DMS53 treated with DMSO at 0.1 percent for 48 hours (cell line): ENCODE measurements at regions not wholly inside any gene's neighbourhood (a gene's known extent, or its start where the extent isn't known, plus 50 kb on each side); places are given as distances from the start of the nearest gene placed in this dataset.

ENCODE experiments used
- DNase-seq: peaks from one replicate; lab custom pipeline; 2025; ENCODE audit not compliant: unreplicated experiment; lab: John Stamatoyannopoulos, UW

GRCh38 chr5:20678814-20679298 lies 690.9 kb upstream of the CDH18 start:
- peak; percentile 59 for DNase-seq

- no peak for DNase-seq
Observed at GRCh38 chr5:20678386-20678785, 690.4 kb upstream of the CDH18 start.

- no peak for DNase-seq
Observed at GRCh38 chr5:20660588-20660987, 672.6 kb upstream of the CDH18 start.

- DNase-seq = no peak
Observed at GRCh38 chr5:20656262-20656661, 668.3 kb upstream of the CDH18 start.

GRCh38 chr5:20655211-20655610 lies 667.2 kb upstream of the CDH18 start:
- DNase-seq = no peak

- no peak for DNase-seq
Observed at GRCh38 chr5:20654746-20655145, 666.7 kb upstream of the CDH18 start.

GRCh38 chr5:20654033-20654432 lies 666.0 kb upstream of the CDH18 start:
- DNase-seq = no peak

- no peak for DNase-seq
Observed at GRCh38 chr5:20649966-20650365, 662.0 kb upstream of the CDH18 start.

- no peak for DNase-seq
Observed at GRCh38 chr5:20648981-20649380, 661.0 kb upstream of the CDH18 start.

GRCh38 chr5:20636686-20637085 lies 648.7 kb upstream of the CDH18 start:
- no peak for DNase-seq

- DNase-seq = no peak
Observed at GRCh38 chr5:20619591-20619990, 631.6 kb upstream of the CDH18 start.

- DNase-seq = no peak
Observed at GRCh38 chr5:20618340-20618739, 630.3 kb upstream of the CDH18 start.

- DNase-seq = no peak
Observed at GRCh38 chr5:20617841-20618240, 629.8 kb upstream of the CDH18 start.

GRCh38 chr5:20615888-20616563 lies 628.0 kb upstream of the CDH18 start:
- DNase-seq = peak; percentile 57

- no peak for DNase-seq
Observed at GRCh38 chr5:20611620-20612019, 623.6 kb upstream of the CDH18 start.

GRCh38 chr5:20610681-20611080 lies 622.7 kb upstream of the CDH18 start:
- DNase-seq = no peak

GRCh38 chr5:20609126-20609525 lies 621.1 kb upstream of the CDH18 start:
- no peak for DNase-seq

GRCh38 chr5:20608567-20608966 lies 620.6 kb upstream of the CDH18 start:
- no peak for DNase-seq

GRCh38 chr5:20605732-20606525 lies 617.9 kb upstream of the CDH18 start:
- DNase-seq = no peak

- DNase-seq = no peak
Observed at GRCh38 chr5:20604992-20605391, 617.0 kb upstream of the CDH18 start.

- peak; percentile 14 for DNase-seq
Observed at GRCh38 chr5:20601678-20602100, 613.7 kb upstream of the CDH18 start.

- DNase-seq = no peak
Observed at GRCh38 chr5:20590356-20590755, 602.4 kb upstream of the CDH18 start.
